ENCODE measurements at regions not wholly inside any gene's neighbourhood (a gene's known extent, or its start where the extent isn't known, plus 50 kb on each side); places are given as distances from the start of the nearest gene placed in this dataset.

- DNase-seq, result no peak
- TF ChIP-seq POLR2A (IDR thresholded peaks at IDR 0.05) (no peak), CTCF (IDR thresholded peaks at IDR 0.05) (no peak)
- Histone ChIP-seq H3K27ac (no peak overlapping the region), H3K36me3 (replicated peaks in 1 of 2; ENCODE audit: insufficient read depth in 1 of 2, low read depth in 2 of 2) (no peaks in the 10 kb centered on the region), H3K4me3 (no peak overlapping the region), H3K9me3 (no peaks in the 10 kb centered on the region), H3K4me1 (peaks cover 8% of the 10 kb centered on the region), H3K27me3 (no peaks in the 10 kb centered on the region)
- intact Hi-C loops (cut with DNase I), result no loop called here
- no peak for ATAC-seq
- WGBS, 2 donors, result 37 to 47% methylated on average over 4 of the region's 4 CpGs
Measured at GRCh38 chr1:95368178-95368577, 134.2 kb downstream of the RWDD3 start.

GRCh38 chr1:95369985-95370690, 136.1 kb downstream of the RWDD3 start:
- Histone ChIP-seq H3K4me3 (no peak overlapping the region), H3K27ac (no peak overlapping the region), H3K27me3 (no peaks in the 10 kb centered on the region), H3K4me1 (peaks cover 8% of the 10 kb centered on the region), H3K9me3 (no peaks in the 10 kb centered on the region), H3K36me3 (replicated peaks in 1 of 2; ENCODE audit: insufficient read depth in 1 of 2, low read depth in 2 of 2) (no peaks in the 10 kb centered on the region)
- TF ChIP-seq POLR2A (IDR thresholded peaks at IDR 0.05) (no peak), CTCF (IDR thresholded peaks at IDR 0.05) (no peak)
- 77 to 80% methylated on average over 7 of the region's 7 CpGs for WGBS, 2 donors
- ATAC-seq, result no peak
- intact Hi-C loops (cut with DNase I), result no loop called here
- no peak for DNase-seq

DNA sequence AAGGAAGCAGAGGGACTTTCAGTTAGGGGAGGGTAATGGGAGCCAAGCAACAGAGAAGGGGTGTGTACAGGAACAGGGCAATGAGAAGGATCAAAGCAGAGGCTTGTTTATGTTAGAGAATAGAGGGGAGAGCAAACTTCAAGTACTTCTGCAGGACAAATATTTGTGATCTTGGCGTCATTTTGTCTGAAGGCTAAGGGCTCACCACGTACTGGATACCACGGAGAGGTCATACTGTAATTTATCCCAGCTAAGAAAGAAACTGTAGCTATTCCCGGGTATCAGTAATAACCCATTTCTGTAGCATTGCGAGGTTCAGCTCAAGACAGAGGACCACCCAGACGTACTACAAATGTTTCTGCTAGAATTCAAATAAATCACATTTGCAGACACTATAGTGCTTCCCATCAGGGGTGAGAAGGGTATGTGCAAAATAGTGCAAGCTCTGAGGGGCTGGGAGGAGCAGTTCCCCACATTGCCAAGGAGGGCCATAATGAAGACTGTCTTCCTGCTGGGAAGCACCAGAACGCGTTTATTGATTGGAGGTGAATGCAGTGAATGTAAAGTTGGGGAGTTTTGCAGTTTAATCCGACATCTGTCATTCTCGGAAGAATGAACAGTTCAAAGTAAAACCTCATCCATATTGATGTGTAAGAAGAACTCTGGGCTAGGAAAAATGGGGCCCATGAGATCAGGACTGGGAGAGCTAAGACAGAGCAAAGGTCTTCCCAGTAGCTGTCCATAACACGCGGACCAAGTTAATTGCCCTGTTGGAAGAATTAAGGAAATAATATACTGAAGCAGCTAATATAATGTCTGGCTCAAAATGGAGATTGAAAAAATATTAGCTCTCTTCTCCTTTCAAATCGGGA, 136.9 kb downstream of the RWDD3 start:
- DNase-seq (no peak), ATAC-seq (no peak)
- H3K36me3 ChIP-seq (replicated peaks in 1 of 2; ENCODE audit: insufficient read depth in 1 of 2, low read depth in 2 of 2), result no peaks in the 10 kb centered on the region
- no peaks in the 10 kb centered on the region for H3K9me3 ChIP-seq
- H3K4me3 ChIP-seq, result no peak overlapping the region
- 71 to 73% methylated on average over 13 of the region's 13 CpGs for WGBS, 2 donors
- H3K27ac ChIP-seq, result no peak overlapping the region
- H3K27me3 ChIP-seq, result no peaks in the 10 kb centered on the region
- H3K4me1 ChIP-seq, result peaks cover 8% of the 10 kb centered on the region
- intact Hi-C loops (cut with DNase I), result no loop called here
- TF ChIP-seq CTCF (IDR thresholded peaks at IDR 0.05) (no peak), POLR2A (IDR thresholded peaks at IDR 0.05) (no peak)

GRCh38 chr1:95371666-95372282, 137.8 kb downstream of the RWDD3 start:
- WGBS, 2 donors, result 83 to 86% methylated on average over 12 of the region's 12 CpGs

More at GRCh38 chr1:95371666-95372282, 137.8 kb downstream of the RWDD3 start:
- DNase-seq (no peak), ATAC-seq (no peak)
- no peak overlapping the region for H3K27ac ChIP-seq
- no peaks in the 10 kb centered on the region for H3K36me3 ChIP-seq (replicated peaks in 1 of 2; ENCODE audit: insufficient read depth in 1 of 2, low read depth in 2 of 2)
- H3K27me3 ChIP-seq, result no peaks in the 10 kb centered on the region
- TF ChIP-seq POLR2A (IDR thresholded peaks at IDR 0.05) (no peak), CTCF (IDR thresholded peaks at IDR 0.05) (no peak)
- no peak overlapping the region for H3K4me3 ChIP-seq
- intact Hi-C loops (cut with DNase I), result no loop called here
- H3K4me1 ChIP-seq, result peaks cover 8% of the 10 kb centered on the region
- H3K9me3 ChIP-seq, result no peaks in the 10 kb centered on the region
